ENCODE measurements at regions not wholly inside any gene's neighbourhood (a gene's known extent, or its start where the extent isn't known, plus 50 kb on each side); places are given as distances from the start of the nearest gene placed in this dataset.

GRCh38 chr14:44820230-44820964, 141.3 kb downstream of the KLHL28 start:
- 48 to 53% methylated on average over 5 of the region's 5 CpGs for WGBS, 2 donors
- ATAC-seq, result no peak
- Histone ChIP-seq H3K27me3 (no peaks in the 10 kb centered on the region), H3K4me1 (no peaks in the 10 kb centered on the region), H3K27ac (no peak overlapping the region), H3K36me3 (no peaks in the 10 kb centered on the region), H3K9me3 (peaks cover 0 to 5% (median 0%) of the 10 kb centered on the region in 11 donors), H3K4me3 (no peak overlapping the region)
- no peak for DNase-seq
- no peak for TF ChIP-seq CTCF (IDR thresholded peaks at IDR 0.05)
- intact Hi-C loops (cut with DNase I), result no loop called here

- intact Hi-C loops (cut with DNase I), result no loop called here
- Histone ChIP-seq H3K27ac (no peak overlapping the region), H3K36me3 (no peaks in the 10 kb centered on the region), H3K4me1 (peaks cover 0 to 5% (median 0%) of the 10 kb centered on the region in 9 donors), H3K4me3 (no peak overlapping the region), H3K27me3 (peaks cover 0 to 5% (median 0%) of the 10 kb centered on the region in 7 donors), H3K9me3 (no peaks in the 10 kb centered on the region)
- no peak for ATAC-seq
- TF ChIP-seq CTCF (IDR thresholded peaks at IDR 0.05), result no peak
- 72 to 80% methylated on average over 2 of the region's 2 CpGs for WGBS, 2 donors
- no peak for DNase-seq
Observed at GRCh38 chr14:44814196-44814595, 147.6 kb downstream of the KLHL28 start.

GRCh38 chr14:44812672-44813071, 149.1 kb downstream of the KLHL28 start:
- no peak for DNase-seq
- intact Hi-C loops (cut with DNase I), result no loop called here
- Histone ChIP-seq H3K27me3 (peaks cover 0 to 5% (median 0%) of the 10 kb centered on the region in 7 donors), H3K4me3 (no peak overlapping the region), H3K9me3 (no peaks in the 10 kb centered on the region), H3K4me1 (peaks cover 0 to 5% (median 0%) of the 10 kb centered on the region in 9 donors), H3K36me3 (no peaks in the 10 kb centered on the region), H3K27ac (no peak overlapping the region)
- ATAC-seq, result no peak
- WGBS, 2 donors, result 88 to 92% methylated on average over 10 of the region's 10 CpGs
- TF ChIP-seq CTCF (IDR thresholded peaks at IDR 0.05), result no peak

- no peaks in the 10 kb centered on the region for H3K27me3 ChIP-seq
- intact Hi-C loops (cut with DNase I), result no loop called here
- no peaks in the 10 kb centered on the region for H3K4me1 ChIP-seq
- H3K4me3 ChIP-seq, result no peak overlapping the region
- ATAC-seq (no peak), DNase-seq (no peak)
- peaks cover 0 to 5% (median 0%) of the 10 kb centered on the region in 11 donors for H3K9me3 ChIP-seq
- H3K36me3 ChIP-seq, result no peaks in the 10 kb centered on the region
- no peak for TF ChIP-seq CTCF (IDR thresholded peaks at IDR 0.05)
- H3K27ac ChIP-seq, result no peak overlapping the region
Observed at GRCh38 chr14:44804391-44804790, 157.4 kb downstream of the KLHL28 start.

Measured in heart right ventricle (tissue), 16 donors.